ENCODE measurements at regions not wholly inside any gene's neighbourhood (a gene's known extent, or its start where the extent isn't known, plus 50 kb on each side); places are given as distances from the start of the nearest gene placed in this dataset.

DNA sequence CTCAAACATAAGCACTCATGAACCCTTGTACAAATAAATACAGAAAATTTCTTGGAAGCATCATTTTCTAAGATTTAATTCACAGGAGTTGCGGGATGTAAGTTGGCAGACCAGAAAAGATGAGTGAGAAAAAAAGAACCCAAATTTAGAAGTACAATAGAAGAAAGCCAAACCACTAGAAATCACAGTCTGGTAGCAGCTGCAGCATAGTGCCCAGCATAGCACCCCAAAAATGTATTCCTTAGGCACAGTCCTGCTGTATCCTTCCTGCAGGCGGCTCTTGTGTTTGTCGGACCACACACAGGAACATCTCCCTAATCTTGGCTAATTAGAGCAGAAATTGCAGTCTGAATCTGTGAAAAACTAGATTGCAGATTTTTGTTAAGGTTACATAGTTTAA, 208.5 kb upstream of the TRPM3 start:
- Histone ChIP-seq H3K4me2 (no peak overlapping the region), H3K9me3 (replicated peaks in 1 of 11) (no peaks in the 10 kb centered on the region), H3K4me3 (no peak overlapping the region), H4K20me1 (no peaks in the 10 kb centered on the region), H3K27ac (no peak overlapping the region), H3K36me3 (no peaks in the 10 kb centered on the region), H3K27me3 (no peaks in the 10 kb centered on the region), H3K9ac (no peak overlapping the region), H3K4me1 (no peaks in the 10 kb centered on the region)
- no peak for TF ChIP-seq Cebpa-rat (IDR thresholded peaks at IDR 0.05)

DNA sequence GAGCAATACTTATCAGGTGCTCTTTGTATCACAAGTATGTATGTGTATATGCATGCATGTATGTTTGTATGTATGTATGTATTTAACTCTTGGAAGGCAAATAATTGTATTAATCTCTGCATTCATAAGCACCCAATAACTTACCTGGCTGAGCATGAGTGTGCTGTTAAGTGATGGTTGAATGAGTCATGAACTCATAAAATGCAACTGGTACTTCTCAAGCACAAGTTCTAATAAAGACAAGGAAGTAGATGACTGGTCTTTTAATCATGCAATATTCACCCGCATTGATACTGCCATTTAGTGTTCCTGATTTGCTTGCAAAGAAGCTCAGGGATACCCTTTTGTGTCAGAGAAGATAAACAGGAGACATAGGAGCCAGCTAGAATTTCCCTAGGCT, 204.9 kb upstream of the TRPM3 start:
- Histone ChIP-seq H3K36me3 (no peaks in the 10 kb centered on the region), H3K4me3 (no peak overlapping the region), H3K9ac (no peak overlapping the region), H3K27ac (no peak overlapping the region), H3K4me1 (no peaks in the 10 kb centered on the region), H3K4me2 (no peak overlapping the region), H3K27me3 (no peaks in the 10 kb centered on the region), H4K20me1 (no peaks in the 10 kb centered on the region), H3K9me3 (replicated peaks in 1 of 11) (no peaks in the 10 kb centered on the region)
- no peak for TF ChIP-seq Cebpa-rat (IDR thresholded peaks at IDR 0.05)

DNA sequence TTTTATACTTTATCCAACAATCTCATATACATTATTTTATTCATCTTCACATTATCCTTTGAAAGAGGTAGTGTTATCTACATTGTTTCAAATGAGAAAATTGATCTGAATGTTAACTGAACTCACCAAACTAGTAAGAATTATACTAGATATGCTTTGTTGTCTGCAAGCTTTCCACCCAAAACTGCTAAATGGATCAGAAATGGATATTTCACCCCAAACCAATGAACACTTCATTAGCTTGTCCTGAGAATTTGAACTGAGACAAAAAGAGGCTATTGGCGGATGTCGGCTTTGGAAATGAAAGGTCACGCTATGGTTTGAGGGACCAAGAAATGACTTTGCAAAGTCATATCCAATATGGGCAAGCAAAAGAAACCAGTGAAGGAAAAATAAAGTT, 201.9 kb upstream of the TRPM3 start:
- no peaks in the 10 kb centered on the region for H3K36me3 ChIP-seq
- no peaks in the 10 kb centered on the region for H3K9me3 ChIP-seq (replicated peaks in 1 of 11)
- no peaks in the 10 kb centered on the region for H3K4me1 ChIP-seq
- no peak overlapping the region for H3K4me2 ChIP-seq
- H4K20me1 ChIP-seq, result no peaks in the 10 kb centered on the region
- H3K27me3 ChIP-seq, result no peaks in the 10 kb centered on the region
- TF ChIP-seq Cebpa-rat (IDR thresholded peaks at IDR 0.05), result no peak
- no peak overlapping the region for H3K27ac ChIP-seq
- no peak overlapping the region for H3K4me3 ChIP-seq
- H3K9ac ChIP-seq, result no peak overlapping the region

DNA sequence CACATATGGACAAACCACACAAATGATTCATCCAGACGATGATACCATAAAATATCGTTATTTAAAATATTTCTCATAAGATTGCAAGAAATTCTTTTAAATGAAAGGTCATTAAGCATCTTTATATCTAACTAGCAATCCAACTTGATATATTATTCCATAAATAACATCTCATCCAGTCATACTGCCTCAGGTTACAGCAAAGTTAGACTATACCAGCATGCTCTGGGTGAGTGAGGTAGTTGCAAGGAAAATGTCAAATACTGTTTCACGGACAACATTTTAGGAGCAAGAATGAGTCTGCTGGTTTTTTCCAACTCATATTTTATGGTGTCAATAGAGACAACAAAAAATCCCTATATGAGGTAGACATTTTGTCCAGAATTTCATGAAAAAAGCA, 200.9 kb upstream of the TRPM3 start:
- H4K20me1 ChIP-seq, result no peaks in the 10 kb centered on the region
- no peak overlapping the region for H3K27ac ChIP-seq
- TF ChIP-seq Cebpa-rat (IDR thresholded peaks at IDR 0.05), result no peak
- no peaks in the 10 kb centered on the region for H3K9me3 ChIP-seq (replicated peaks in 1 of 11)
- H3K4me1 ChIP-seq, result no peaks in the 10 kb centered on the region
- no peak overlapping the region for H3K9ac ChIP-seq
- no peak overlapping the region for H3K4me3 ChIP-seq
- H3K4me2 ChIP-seq, result no peak overlapping the region
- H3K27me3 ChIP-seq, result no peaks in the 10 kb centered on the region
- H3K36me3 ChIP-seq, result no peaks in the 10 kb centered on the region

DNA sequence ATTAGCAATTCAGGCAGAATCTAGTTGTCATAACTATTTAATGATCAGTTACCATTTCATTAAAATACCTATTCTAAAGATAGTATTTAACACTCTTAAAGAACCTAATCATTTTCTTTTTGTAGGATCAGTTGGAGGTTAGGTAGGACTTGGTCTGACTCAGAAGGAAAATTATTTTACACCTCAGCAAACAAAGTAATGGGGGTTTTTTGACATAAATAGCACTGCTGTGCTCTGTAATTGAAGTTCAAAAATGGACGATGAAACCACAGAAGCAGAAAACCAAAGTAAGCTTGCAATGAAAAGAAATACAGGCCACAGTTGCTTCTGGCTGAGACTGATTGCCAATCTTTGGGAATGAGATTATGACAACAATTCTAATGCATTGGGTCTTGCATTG, 187.0 kb upstream of the TRPM3 start:
- no peaks in the 10 kb centered on the region for H3K27me3 ChIP-seq
- 0 out of 22 replicates have a peak overlapping the region, but pooled peaks of 1 of the 11 experiments have one; percentile 2 for H3K4me2 ChIP-seq
- H3K27ac ChIP-seq, result no peak overlapping the region

DNA sequence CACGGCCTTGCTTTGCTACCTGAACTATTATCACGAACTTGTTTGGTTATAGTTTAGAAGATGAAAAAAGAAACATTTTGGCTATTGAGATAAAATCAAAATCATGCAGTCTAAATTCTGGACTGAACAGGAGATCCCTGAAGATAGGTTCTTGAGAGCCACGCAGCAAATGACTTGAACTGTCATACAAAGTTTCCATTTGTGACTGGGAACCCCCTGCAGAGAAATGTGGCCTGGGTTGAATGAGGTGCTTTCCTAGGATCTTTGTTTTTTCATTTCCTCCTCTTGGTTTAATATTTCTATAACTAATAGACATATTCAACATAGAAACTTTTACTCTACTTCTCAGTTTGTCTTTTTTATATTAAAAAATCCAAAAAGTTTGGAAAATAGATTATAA, 184.7 kb upstream of the TRPM3 start:
- Histone ChIP-seq H3K9ac (no peak overlapping the region), H3K4me1 (peaks cover 0 to 9% (median 6%) of the 10 kb centered on the region in 10 experiments; a peak in 11 of 20 replicates), H4K20me1 (no peaks in the 10 kb centered on the region), H3K4me3 (no peak overlapping the region), H3K27ac (no peak overlapping the region), H3K36me3 (no peaks in the 10 kb centered on the region), H3K9me3 (replicated peaks in 1 of 11) (no peaks in the 10 kb centered on the region), H3K4me2 (no peak overlapping the region), H3K27me3 (no peaks in the 10 kb centered on the region)
- no peak for TF ChIP-seq Cebpa-rat (IDR thresholded peaks at IDR 0.05)

More for the DNA sequence above, 187.0 kb upstream of the TRPM3 start:
- H3K9ac ChIP-seq, result no peak overlapping the region
- H4K20me1 ChIP-seq, result no peaks in the 10 kb centered on the region
- peaks cover 0 to 6% (median 0%) of the 10 kb centered on the region in 10 experiments; a peak in 1 of 20 replicates for H3K4me1 ChIP-seq
- H3K4me3 ChIP-seq, result no peak overlapping the region
- no peak for TF ChIP-seq Cebpa-rat (IDR thresholded peaks at IDR 0.05)
- H3K36me3 ChIP-seq, result no peaks in the 10 kb centered on the region
- no peaks in the 10 kb centered on the region for H3K9me3 ChIP-seq (replicated peaks in 1 of 11)

DNA sequence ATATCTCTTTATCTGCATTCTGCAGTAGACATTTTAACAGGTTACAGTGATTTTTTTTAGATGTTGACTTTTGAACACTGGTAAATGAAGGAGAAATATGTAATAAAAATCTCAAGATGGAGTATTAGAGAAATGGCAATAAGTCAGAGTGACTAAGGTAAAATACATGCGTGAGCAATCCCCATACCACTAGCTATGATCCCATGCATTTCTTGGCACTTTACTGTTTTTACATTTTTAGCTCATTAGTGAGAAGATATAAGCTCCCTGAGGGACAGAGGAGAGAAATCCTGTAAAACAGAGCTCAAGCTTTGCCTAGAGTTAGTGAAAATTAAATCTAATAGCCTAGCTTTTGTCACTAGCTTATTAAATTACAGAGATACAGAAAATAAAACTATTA, 181.9 kb upstream of the TRPM3 start:
- no peak overlapping the region for H3K27ac ChIP-seq
- no peaks in the 10 kb centered on the region for H3K36me3 ChIP-seq
- H3K4me3 ChIP-seq, result no peak overlapping the region
- no peaks in the 10 kb centered on the region for H4K20me1 ChIP-seq
- H3K4me2 ChIP-seq, result peak overlapping the region in 2 of 11 experiments; percentile 41 to 66; a peak in 2 of 22 replicates
- H3K9ac ChIP-seq, result no peak overlapping the region
- H3K9me3 ChIP-seq (replicated peaks in 1 of 11), result no peaks in the 10 kb centered on the region; a peak in 1 of 22 replicates
- H3K27me3 ChIP-seq, result no peaks in the 10 kb centered on the region
- no peak for TF ChIP-seq Cebpa-rat (IDR thresholded peaks at IDR 0.05)
- H3K4me1 ChIP-seq, result peaks cover 0 to 9% (median 5%) of the 10 kb centered on the region in 10 experiments; a peak in 11 of 20 replicates

DNA sequence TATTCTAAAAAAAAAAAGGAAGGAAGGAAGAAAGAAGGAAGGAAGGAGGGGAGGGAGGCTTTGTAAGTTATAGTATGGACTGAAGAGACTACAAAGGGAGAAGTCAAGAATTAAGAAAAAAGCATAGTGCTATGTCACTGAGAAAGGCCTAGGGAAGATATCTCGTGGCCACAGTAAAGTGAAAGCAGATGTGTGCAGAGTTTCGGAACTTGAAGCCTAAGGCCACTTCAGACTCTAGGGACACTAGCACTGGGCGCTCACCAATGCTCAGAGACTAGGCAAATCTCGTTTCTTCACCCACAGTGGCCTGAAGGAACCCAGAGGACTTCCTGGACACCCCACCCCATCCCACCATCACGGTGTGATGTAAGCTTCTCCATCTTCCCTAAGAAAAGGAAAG, 181.4 kb upstream of the TRPM3 start:
- Histone ChIP-seq H3K4me3 (no peak overlapping the region), H3K4me1 (peaks cover 0 to 9% (median 5%) of the 10 kb centered on the region in 10 experiments; a peak in 11 of 20 replicates), H3K9ac (no peak overlapping the region), H4K20me1 (no peaks in the 10 kb centered on the region), H3K27me3 (no peaks in the 10 kb centered on the region), H3K36me3 (no peaks in the 10 kb centered on the region), H3K27ac (no peak overlapping the region), H3K4me2 (peak overlapping the region in 9 of 11 experiments; percentile 1 to 66 (median 26); a peak in 11 of 22 replicates), H3K9me3 (replicated peaks in 1 of 11) (no peaks in the 10 kb centered on the region; a peak in 1 of 22 replicates)
- no peak for TF ChIP-seq Cebpa-rat (IDR thresholded peaks at IDR 0.05)

DNA sequence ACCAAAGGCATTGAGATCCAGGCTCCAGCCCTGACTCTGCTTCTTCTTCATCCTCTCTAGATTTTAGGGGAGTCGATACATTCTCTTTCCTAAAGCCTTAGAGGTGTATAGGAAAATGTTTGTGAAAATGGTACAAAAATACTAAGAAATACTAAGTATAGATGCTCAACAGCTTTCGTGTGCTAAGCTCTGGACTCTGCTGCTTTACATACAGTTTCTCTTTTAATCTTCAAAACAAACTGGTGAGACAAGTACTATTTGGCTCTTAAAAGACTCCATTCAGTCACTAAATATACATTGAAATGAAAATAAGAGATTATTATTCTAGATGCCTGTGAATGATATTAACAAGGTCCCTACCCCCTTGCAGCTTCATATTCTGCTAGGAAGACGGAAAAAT, 174.5 kb upstream of the TRPM3 start:
- no peaks in the 10 kb centered on the region; a peak in 1 of 22 replicates for H3K9me3 ChIP-seq (replicated peaks in 1 of 11)
- no peak overlapping the region for H3K9ac ChIP-seq
- no peaks in the 10 kb centered on the region for H3K36me3 ChIP-seq
- TF ChIP-seq Cebpa-rat (IDR thresholded peaks at IDR 0.05), result no peak
- H3K4me2 ChIP-seq, result no peak overlapping the region
- H3K4me1 ChIP-seq, result peaks cover 0 to 13% (median 0%) of the 10 kb centered on the region in 10 experiments; a peak in 3 of 20 replicates
- H4K20me1 ChIP-seq, result no peaks in the 10 kb centered on the region
- H3K27ac ChIP-seq, result no peak overlapping the region
- H3K27me3 ChIP-seq, result no peaks in the 10 kb centered on the region
- no peak overlapping the region for H3K4me3 ChIP-seq

DNA sequence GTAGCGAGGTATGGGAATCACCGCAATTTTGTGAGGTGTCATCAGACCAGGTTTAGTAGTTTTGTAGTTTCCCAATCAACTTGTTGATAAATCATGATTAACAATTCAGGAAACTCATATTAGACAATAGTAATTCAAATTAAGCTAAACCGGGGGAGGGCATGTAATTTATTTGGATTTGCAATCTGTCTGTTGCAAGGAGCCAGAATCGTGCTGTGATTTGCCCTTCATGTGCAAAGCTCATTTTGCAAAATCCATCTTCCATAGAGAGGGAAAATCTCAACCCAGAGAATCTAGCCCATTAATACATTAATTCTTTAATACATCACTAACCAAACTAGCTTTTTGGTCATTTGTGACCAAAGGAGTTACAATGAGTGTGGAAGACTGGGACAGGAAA, 164.7 kb upstream of the TRPM3 start:
- Histone ChIP-seq H3K4me2 (no peak overlapping the region), H3K4me3 (no peak overlapping the region), H3K27me3 (no peaks in the 10 kb centered on the region), H3K4me1 (no peaks in the 10 kb centered on the region), H3K27ac (no peak overlapping the region), H3K9me3 (replicated peaks in 1 of 11) (no peaks in the 10 kb centered on the region), H3K36me3 (no peaks in the 10 kb centered on the region), H3K9ac (no peak overlapping the region), H4K20me1 (no peaks in the 10 kb centered on the region)
- no peak for TF ChIP-seq Cebpa-rat (IDR thresholded peaks at IDR 0.05)

Measured in BLaER1 treated with 17β-estradiol and CSF1 and Interleukin-3, amounts not matched to agents 10 nM and 100 nM (cell line).